Islet precursor cell (in vitro differentiated cells): ENCODE measurements at regions not wholly inside any gene's neighbourhood (a gene's known extent, or its start where the extent isn't known, plus 50 kb on each side); places are given as distances from the start of the nearest gene placed in this dataset.
"Not testable (repeated sequence)": the region's sequence is repeated elsewhere in the genome, so short reads cannot be mapped to it uniquely, and the experiment has no call there.

ENCODE experiments used
- DNase-seq: peaks from one replicate; pipeline ENCODE4 v3.0.0-alpha.2; 2018

- no peak for DNase-seq
These were observed 182.8 kb downstream of the DEPDC1B start for GRCh38 chr5:60517094-60517694.

- no peak for DNase-seq
These were observed 183.3 kb downstream of the DEPDC1B start for GRCh38 chr5:60516688-60517087.

- DNase-seq, result no peak
These were observed 185.8 kb downstream of the DEPDC1B start for GRCh38 chr5:60514152-60514551.

- DNase-seq, result no peak
These were observed 187.8 kb downstream of the DEPDC1B start for GRCh38 chr5:60512117-60512516.

- no peak for DNase-seq
These were observed 189.3 kb downstream of the DEPDC1B start for GRCh38 chr5:60510663-60511062.

GRCh38 chr5:60510049-60510448 lies 189.9 kb downstream of the DEPDC1B start:
- no peak for DNase-seq

- no peak for DNase-seq
These were observed 190.4 kb downstream of the DEPDC1B start for GRCh38 chr5:60509519-60509918.

- DNase-seq, result no peak
These were observed 192.3 kb downstream of the DEPDC1B start for GRCh38 chr5:60507687-60508086.

GRCh38 chr5:60505373-60506171 lies 194.4 kb downstream of the DEPDC1B start:
- DNase-seq, result no peak

- DNase-seq, result no peak
These were observed 195.6 kb downstream of the DEPDC1B start for GRCh38 chr5:60504342-60504741.

- no peak for DNase-seq
These were observed 196.2 kb downstream of the DEPDC1B start for GRCh38 chr5:60503771-60504170.

- no peak for DNase-seq
These were observed 202.1 kb downstream of the DEPDC1B start for GRCh38 chr5:60497706-60498500.

- no peak for DNase-seq
These were observed 204.1 kb downstream of the DEPDC1B start for GRCh38 chr5:60495644-60496520.

GRCh38 chr5:60494635-60495034 lies 205.3 kb downstream of the DEPDC1B start:
- no peak for DNase-seq

GRCh38 chr5:60494144-60494543 lies 205.8 kb downstream of the DEPDC1B start:
- DNase-seq, result peak; percentile 67

- DNase-seq, result no peak
These were observed 206.6 kb downstream of the DEPDC1B start for GRCh38 chr5:60493372-60493771.

- DNase-seq, result no peak
These were observed 207.0 kb downstream of the DEPDC1B start for GRCh38 chr5:60492958-60493357.

- not testable (repeated sequence) for DNase-seq
These were observed 207.6 kb downstream of the DEPDC1B start for GRCh38 chr5:60492358-60492757.

GRCh38 chr5:60490597-60491166 lies 209.3 kb downstream of the DEPDC1B start:
- no peak for DNase-seq

- no peak for DNase-seq
These were observed 210.1 kb downstream of the DEPDC1B start for GRCh38 chr5:60489856-60490255.

GRCh38 chr5:60489377-60489776 lies 210.6 kb downstream of the DEPDC1B start:
- no peak for DNase-seq

GRCh38 chr5:60488466-60489130 lies 211.4 kb downstream of the DEPDC1B start:
- DNase-seq, result no peak
